ENCODE measurements at regions not wholly inside any gene's neighbourhood (a gene's known extent, or its start where the extent isn't known, plus 50 kb on each side); places are given as distances from the start of the nearest gene placed in this dataset.
"Not testable (repeated sequence)": the region's sequence is repeated elsewhere in the genome, so short reads cannot be mapped to it uniquely, and the experiment has no call there.

GRCh38 chr2:128414946-128415778, 96.5 kb upstream of the HS6ST1 start:
- no peak for DNase-seq (ENCODE audit: low spot score)

GRCh38 chr2:128415779-128416061, 97.1 kb upstream of the HS6ST1 start:
- no peak for DNase-seq (ENCODE audit: low spot score)

- DNase-seq (ENCODE audit: low spot score) = no peak
Measured at GRCh38 chr2:128416109-128416785, 97.6 kb upstream of the HS6ST1 start.

- DNase-seq (ENCODE audit: low spot score) = no peak
Measured at GRCh38 chr2:128416806-128417205, 98.1 kb upstream of the HS6ST1 start.

GRCh38 chr2:128417264-128417663, 98.6 kb upstream of the HS6ST1 start:
- not testable (repeated sequence) for DNase-seq (ENCODE audit: low spot score)

GRCh38 chr2:128420131-128420530, 101.5 kb upstream of the HS6ST1 start:
- DNase-seq (ENCODE audit: low spot score) = no peak

- DNase-seq (ENCODE audit: low spot score) = no peak
Measured at GRCh38 chr2:128420776-128421175, 102.1 kb upstream of the HS6ST1 start.

- DNase-seq (ENCODE audit: low spot score) = no peak
Measured at GRCh38 chr2:128421286-128421685, 102.6 kb upstream of the HS6ST1 start.

- no peak for DNase-seq (ENCODE audit: low spot score)
Measured at GRCh38 chr2:128421861-128422311, 103.2 kb upstream of the HS6ST1 start.

- DNase-seq (ENCODE audit: low spot score) = peak; percentile 57
Measured at GRCh38 chr2:128422571-128422970, 103.9 kb upstream of the HS6ST1 start.

GRCh38 chr2:128423788-128424165, 105.1 kb upstream of the HS6ST1 start:
- no peak for DNase-seq (ENCODE audit: low spot score)

- no peak for DNase-seq (ENCODE audit: low spot score)
Measured at GRCh38 chr2:128424406-128425171, 105.9 kb upstream of the HS6ST1 start.

- no peak for DNase-seq (ENCODE audit: low spot score)
Measured at GRCh38 chr2:128425216-128425615, 106.5 kb upstream of the HS6ST1 start.

- DNase-seq (ENCODE audit: low spot score) = no peak
Measured at GRCh38 chr2:128425731-128426620, 107.3 kb upstream of the HS6ST1 start.

GRCh38 chr2:128427413-128427755, 108.7 kb upstream of the HS6ST1 start:
- no peak for DNase-seq (ENCODE audit: low spot score)

- DNase-seq (ENCODE audit: low spot score) = no peak
Measured at GRCh38 chr2:128428415-128428814, 109.7 kb upstream of the HS6ST1 start.

- DNase-seq (ENCODE audit: low spot score) = no peak
Measured at GRCh38 chr2:128432423-128432822, 113.8 kb upstream of the HS6ST1 start.

- DNase-seq (ENCODE audit: low spot score) = no peak
Measured at GRCh38 chr2:128433911-128434550, 115.4 kb upstream of the HS6ST1 start.

GRCh38 chr2:128435576-128436478, 117.2 kb upstream of the HS6ST1 start:
- no peak for DNase-seq (ENCODE audit: low spot score)

- DNase-seq (ENCODE audit: low spot score) = no peak
Measured at GRCh38 chr2:128436479-128437203, 118.0 kb upstream of the HS6ST1 start.
